Stimulated activated CD4-positive, alpha-beta T cell treated with anti-CD3 and anti-CD28 coated beads, TNF-alpha, amount 100 ng/mL, for 24 hours (primary cell): ENCODE measurements at regions not wholly inside any gene's neighbourhood (a gene's known extent, or its start where the extent isn't known, plus 50 kb on each side); places are given as distances from the start of the nearest gene placed in this dataset.

Experiments used
- DNase-seq, 3 experiments: peaks; one replicate each; pipeline ENCODE4 v3.0.0-alpha.2; 2020; ENCODE audit warnings: low read depth in 3 of 3

- no peak for DNase-seq
These were observed 220.0 kb upstream of the FOXQ1 start for GRCh38 chr6:1091900-1092299.

- no peak for DNase-seq
These were observed 222.0 kb upstream of the FOXQ1 start for GRCh38 chr6:1089859-1090258.

- DNase-seq = no peak
These were observed 223.4 kb upstream of the FOXQ1 start for GRCh38 chr6:1088492-1089001.

- DNase-seq = no peak
These were observed 224.6 kb upstream of the FOXQ1 start for GRCh38 chr6:1087154-1087843.

GRCh38 chr6:1086446-1087153, 225.3 kb upstream of the FOXQ1 start:
- no peak for DNase-seq

- no peak for DNase-seq
These were observed 229.5 kb upstream of the FOXQ1 start for GRCh38 chr6:1082285-1082935.

- DNase-seq = no peak
These were observed 230.2 kb upstream of the FOXQ1 start for GRCh38 chr6:1081551-1082284.

- no peak for DNase-seq
These were observed 231.2 kb upstream of the FOXQ1 start for GRCh38 chr6:1080453-1081337.

- DNase-seq = no peak
These were observed 232.4 kb upstream of the FOXQ1 start for GRCh38 chr6:1079525-1079924.

- DNase-seq = no peak
These were observed 234.2 kb upstream of the FOXQ1 start for GRCh38 chr6:1077478-1078416.

- no peak for DNase-seq
These were observed 235.1 kb upstream of the FOXQ1 start for GRCh38 chr6:1076531-1077459.

- DNase-seq = no peak
These were observed 236.0 kb upstream of the FOXQ1 start for GRCh38 chr6:1075880-1076279.

- no peak for DNase-seq
These were observed 236.5 kb upstream of the FOXQ1 start for GRCh38 chr6:1075444-1075843.

GRCh38 chr6:1070085-1070521, 241.8 kb upstream of the FOXQ1 start:
- no peak for DNase-seq

- DNase-seq = no peak
These were observed 243.0 kb upstream of the FOXQ1 start for GRCh38 chr6:1068905-1069304.

- no peak for DNase-seq
These were observed 243.8 kb upstream of the FOXQ1 start for GRCh38 chr6:1068068-1068467.

GRCh38 chr6:1067346-1067745, 244.6 kb upstream of the FOXQ1 start:
- no peak for DNase-seq

GRCh38 chr6:1066449-1067090, 245.3 kb upstream of the FOXQ1 start:
- DNase-seq = no peak
